Liver (tissue), 3 donors: ENCODE measurements at regions not wholly inside any gene's neighbourhood (a gene's known extent, or its start where the extent isn't known, plus 50 kb on each side); places are given as distances from the start of the nearest gene placed in this dataset.

Source experiments
- EGR1 ChIP-seq, 2 donors: IDR thresholded peaks; 2 replicates each; pipeline ENCODE4 v1.6.1; 2016 to 2018; ENCODE audit warnings: antibody characterized with exemption in 2 of 2, low read depth in 2 of 2
- NR2F2 ChIP-seq: IDR thresholded peaks from 2 replicates; pipeline ENCODE4 v1.6.1; 2016; ENCODE audit warnings: antibody characterized with exemption
- TAF1 ChIP-seq: conservative IDR thresholded peaks from 2 replicates; pipeline ENCODE4 v1.6.1; 2016; ENCODE audit warnings: antibody characterized with exemption, mild to moderate bottlenecking
- YY1 ChIP-seq: IDR thresholded peaks from 2 replicates; pipeline ENCODE4 v1.6.1; 2016; ENCODE audit warnings: antibody characterized with exemption, mild to moderate bottlenecking
- TF ChIP-seq, protein P1 (sequence below): fragments of 150-350 bp; IDR thresholded peaks from 2 replicates; pipeline ENCODE4 v1.5.1; 2017; ENCODE audit warnings: improper control_type of control experiment, low read depth, low read length; ENCODE audit not compliant: missing input control
- TF ChIP-seq, protein P2 (sequence below): IDR thresholded peaks from 2 replicates; pipeline ENCODE4 v1.6.1; 2016; ENCODE audit warnings: antibody characterized with exemption
- donor health status: healthy.
- donor health status: healthy.

DNA sequence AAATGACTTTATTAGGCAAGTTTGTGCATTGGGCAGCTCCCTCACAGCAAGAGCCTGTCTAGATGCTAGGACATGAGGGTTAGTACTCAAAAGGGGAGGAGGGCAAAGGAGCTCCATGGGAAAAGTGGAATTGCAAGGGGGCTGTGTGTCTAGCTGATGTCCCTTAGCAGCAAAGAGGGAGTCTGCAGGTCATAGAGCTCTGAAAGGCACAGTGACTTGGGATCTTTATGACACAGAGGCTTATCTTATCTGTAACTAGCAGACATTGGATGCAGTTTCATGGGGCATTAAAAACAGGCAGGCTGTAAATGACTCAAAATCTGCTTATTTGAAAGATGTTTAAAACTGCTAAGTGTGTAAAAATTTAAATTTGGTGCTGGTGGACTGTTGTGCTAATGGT is 556.2 kb upstream of the FZD8 start:
- TF ChIP-seq NR2F2, result no peak
- no peak for TF ChIP-seq TAF1
- no peak for TF ChIP-seq EGR1 (IDR thresholded peaks at IDR 0.05; ENCODE audit: low read depth in 2 of 2)
- TF ChIP-seq, protein P1, sequence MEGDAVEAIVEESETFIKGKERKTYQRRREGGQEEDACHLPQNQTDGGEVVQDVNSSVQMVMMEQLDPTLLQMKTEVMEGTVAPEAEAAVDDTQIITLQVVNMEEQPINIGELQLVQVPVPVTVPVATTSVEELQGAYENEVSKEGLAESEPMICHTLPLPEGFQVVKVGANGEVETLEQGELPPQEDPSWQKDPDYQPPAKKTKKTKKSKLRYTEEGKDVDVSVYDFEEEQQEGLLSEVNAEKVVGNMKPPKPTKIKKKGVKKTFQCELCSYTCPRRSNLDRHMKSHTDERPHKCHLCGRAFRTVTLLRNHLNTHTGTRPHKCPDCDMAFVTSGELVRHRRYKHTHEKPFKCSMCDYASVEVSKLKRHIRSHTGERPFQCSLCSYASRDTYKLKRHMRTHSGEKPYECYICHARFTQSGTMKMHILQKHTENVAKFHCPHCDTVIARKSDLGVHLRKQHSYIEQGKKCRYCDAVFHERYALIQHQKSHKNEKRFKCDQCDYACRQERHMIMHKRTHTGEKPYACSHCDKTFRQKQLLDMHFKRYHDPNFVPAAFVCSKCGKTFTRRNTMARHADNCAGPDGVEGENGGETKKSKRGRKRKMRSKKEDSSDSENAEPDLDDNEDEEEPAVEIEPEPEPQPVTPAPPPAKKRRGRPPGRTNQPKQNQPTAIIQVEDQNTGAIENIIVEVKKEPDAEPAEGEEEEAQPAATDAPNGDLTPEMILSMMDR, result no peak
- TF ChIP-seq, protein P2, sequence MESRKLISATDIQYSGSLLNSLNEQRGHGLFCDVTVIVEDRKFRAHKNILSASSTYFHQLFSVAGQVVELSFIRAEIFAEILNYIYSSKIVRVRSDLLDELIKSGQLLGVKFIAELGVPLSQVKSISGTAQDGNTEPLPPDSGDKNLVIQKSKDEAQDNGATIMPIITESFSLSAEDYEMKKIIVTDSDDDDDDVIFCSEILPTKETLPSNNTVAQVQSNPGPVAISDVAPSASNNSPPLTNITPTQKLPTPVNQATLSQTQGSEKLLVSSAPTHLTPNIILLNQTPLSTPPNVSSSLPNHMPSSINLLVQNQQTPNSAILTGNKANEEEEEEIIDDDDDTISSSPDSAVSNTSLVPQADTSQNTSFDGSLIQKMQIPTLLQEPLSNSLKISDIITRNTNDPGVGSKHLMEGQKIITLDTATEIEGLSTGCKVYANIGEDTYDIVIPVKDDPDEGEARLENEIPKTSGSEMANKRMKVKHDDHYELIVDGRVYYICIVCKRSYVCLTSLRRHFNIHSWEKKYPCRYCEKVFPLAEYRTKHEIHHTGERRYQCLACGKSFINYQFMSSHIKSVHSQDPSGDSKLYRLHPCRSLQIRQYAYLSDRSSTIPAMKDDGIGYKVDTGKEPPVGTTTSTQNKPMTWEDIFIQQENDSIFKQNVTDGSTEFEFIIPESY, result no peak
- TF ChIP-seq YY1, result no peak
